ENCODE measurements at regions not wholly inside any gene's neighbourhood (a gene's known extent, or its start where the extent isn't known, plus 50 kb on each side); places are given as distances from the start of the nearest gene placed in this dataset.

DNA sequence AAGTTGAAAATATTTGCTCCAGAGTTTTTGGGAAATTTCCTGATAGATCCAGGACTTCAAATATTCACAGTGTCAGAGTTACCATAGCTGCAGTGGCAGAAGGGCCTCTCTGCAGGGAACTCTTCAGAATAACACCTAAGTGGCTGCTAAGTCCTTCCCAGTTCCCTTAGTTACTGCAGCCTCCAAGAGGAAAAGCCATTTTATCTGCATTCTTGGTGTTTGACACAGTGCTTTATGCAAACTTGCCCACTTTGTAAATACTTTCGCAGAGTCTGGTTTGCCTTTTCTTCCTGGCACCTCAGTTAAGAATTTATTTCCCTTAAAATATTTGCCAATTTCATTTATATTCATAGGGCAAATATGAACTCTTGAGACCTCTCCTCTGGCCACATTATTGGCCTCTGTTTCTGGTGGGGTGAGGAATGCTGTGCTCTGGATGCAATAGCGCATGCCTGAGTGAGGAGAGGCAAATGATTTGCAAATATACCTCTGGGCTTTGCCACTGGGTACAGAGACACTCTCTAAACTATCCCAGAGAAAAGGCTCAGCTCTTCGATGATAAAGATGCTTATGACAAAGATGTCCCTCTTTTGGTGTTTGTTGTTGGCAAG lies 566.3 kb upstream of the NR3C2 start:
- FAIRE-seq (no peak), DNase-seq (ENCODE audit: low read depth in 1 of 2, low spot score in 2 of 2) (no peak)
- no peak overlapping the region for H4K8ac ChIP-seq (ENCODE audit: extremely low read depth, insufficient read depth, low read length)
- H3K27me3 ChIP-seq (replicated peaks in 1 of 4; ENCODE audit: control insufficient read depth in 3 of 4, extremely low read depth in 1 of 4, insufficient read depth in 3 of 4, low read length in 3 of 4) = no peaks in the 10 kb centered on the region
- no peak overlapping the region for H3K9ac ChIP-seq (replicated peaks in 1 of 4; ENCODE audit: extremely low read depth in 1 of 4, low read depth in 3 of 4, low read length in 3 of 4)
- H3K4me2 ChIP-seq (ENCODE audit: insufficient read depth in 1 of 2, low read depth in 2 of 2, low read length in 2 of 2) = no peak overlapping the region
- no peaks in the 10 kb centered on the region for H3K79me1 ChIP-seq (ENCODE audit: low read depth, low read length)
- no peak overlapping the region for H4K5ac ChIP-seq (ENCODE audit: insufficient read length, low read depth, low read length)
- no peaks in the 10 kb centered on the region for H3K23me2 ChIP-seq (ENCODE audit: low read depth, low read length)
- no peaks in the 10 kb centered on the region for H4K20me1 ChIP-seq (replicated peaks in 1 of 2; ENCODE audit: control insufficient read depth in 1 of 2, insufficient read depth in 2 of 2, low read length in 2 of 2)
- peak overlapping the region; percentile 53; the same call in 1 of the 2 replicates for H2AFZ ChIP-seq (ENCODE audit: low read length)
- peaks cover 0 to 6% (median under 1%) of the 10 kb centered on the region in 4 experiments; a peak in 4 of 7 replicates for H3K4me1 ChIP-seq (replicated peaks in 1 of 4; ENCODE audit: control insufficient read depth in 3 of 4, insufficient read depth in 4 of 4, low read length in 3 of 4)
- H2BK120ac ChIP-seq (replicated peaks; ENCODE audit: low read depth, low read length) = no peak overlapping the region
- H3K4ac ChIP-seq (replicated peaks; ENCODE audit: insufficient read length, low read depth, low read length) = no peak overlapping the region
- H3K23ac ChIP-seq (ENCODE audit: insufficient read length) = no peak overlapping the region
- no peak overlapping the region for H2BK12ac ChIP-seq (ENCODE audit: low read depth, low read length)
- TF ChIP-seq YY1 (IDR thresholded peaks at IDR 0.05; ENCODE audit: low read depth, low read length) (0 out of 2 replicates have a peak, but pooled peaks have one; percentile 50), BACH1 (IDR thresholded peaks at IDR 0.05; ENCODE audit: low read length) (no peak)
- no peak overlapping the region for H2AK5ac ChIP-seq (ENCODE audit: low read depth, low read length)
- H3K56ac ChIP-seq (replicated peaks; ENCODE audit: insufficient read length, low read depth, low read length) = no peak overlapping the region
- no peak overlapping the region for H3K14ac ChIP-seq (ENCODE audit: insufficient read length)
- ChIA-PET POLR2A (ENCODE audit: partially characterized antibody) (no interaction called here), CTCF (ENCODE audit: partially characterized antibody) (interaction anchor here (2.6 kb wide), 1 partner anchor 23 kb away, joined by 7 read pairs; no protein-coding TSS in a partner anchor)
- no peaks in the 10 kb centered on the region for H3K79me2 ChIP-seq (ENCODE audit: control insufficient read depth in 1 of 2, insufficient read depth in 2 of 2, low read length in 2 of 2)
- no peak overlapping the region for H2BK20ac ChIP-seq (ENCODE audit: low read length)
- no peak overlapping the region for H3K4me3 ChIP-seq (ENCODE audit: extremely low read depth in 1 of 4, insufficient read depth in 2 of 4, low read depth in 3 of 4, low read length in 4 of 4)
- no peak overlapping the region for H3K27ac ChIP-seq (ENCODE audit: low read depth, low read length)
- H3K18ac ChIP-seq (ENCODE audit: extremely low read depth, low read length) = no peak overlapping the region
- H2BK15ac ChIP-seq (ENCODE audit: low read length) = no peak overlapping the region
- WGBS, 2 experiments (ENCODE audit: extremely low coverage in 1 of 2, insufficient coverage in 1 of 2, insufficient read length in 1 of 2, insufficient replicate concordance in 2 of 2, low coverage in 1 of 2, low lambda C conversion rate in 2 of 2, missing lambda C conversion rate in 1 of 2) = 89% methylated on average over 3 of the region's 3 CpGs; no CpG with 5 or more reads in 1 of the 2 experiments
- no peaks in the 10 kb centered on the region for H3K9me3 ChIP-seq (ENCODE audit: insufficient read depth in 2 of 2, low read depth in 1 of 2, low read length in 1 of 2)
- H3K36me3 ChIP-seq (ENCODE audit: control insufficient read depth in 2 of 4, insufficient read depth in 4 of 4, low read length in 3 of 4) = no peaks in the 10 kb centered on the region
- no peak overlapping the region for H4K91ac ChIP-seq (replicated peaks; ENCODE audit: insufficient read length, low read length)
- no peak overlapping the region for H2BK5ac ChIP-seq (ENCODE audit: low read depth, low read length)

Data from H1 (cell line).